Epithelial cell of prostate (primary cell): ENCODE measurements at regions not wholly inside any gene's neighbourhood (a gene's known extent, or its start where the extent isn't known, plus 50 kb on each side); places are given as distances from the start of the nearest gene placed in this dataset.
"Not testable (repeated sequence)": the region's sequence is repeated elsewhere in the genome, so short reads cannot be mapped to it uniquely, and the experiment has no call there.

ENCODE experiments used
- DNase-seq: peaks from one replicate; pipeline ENCODE4 v3.0.0-alpha.2; 2011; ENCODE audit warnings: low read depth, low spot score
- H3K27ac ChIP-seq: fragments of 450-650 bp; 2 replicates; pipeline ENCODE4 v1.5.1; 2017; ENCODE audit warnings: mild to moderate bottlenecking

GRCh38 chr5:110268985-110269384 lies 457.5 kb downstream of the TMEM232 start:
- DNase-seq: no peak
- no peak overlapping the region for H3K27ac ChIP-seq

- DNase-seq: no peak
- no peak overlapping the region for H3K27ac ChIP-seq
Measured at GRCh38 chr5:110269478-110270142, 456.9 kb downstream of the TMEM232 start.

GRCh38 chr5:110275878-110276277 lies 450.6 kb downstream of the TMEM232 start:
- no peak overlapping the region for H3K27ac ChIP-seq
- DNase-seq: no peak

- not testable (repeated sequence) for DNase-seq, H3K27ac ChIP-seq
Measured at GRCh38 chr5:110278449-110278848, 448.0 kb downstream of the TMEM232 start.

- not testable (repeated sequence) for DNase-seq, H3K27ac ChIP-seq
Measured at GRCh38 chr5:110284121-110284520, 442.4 kb downstream of the TMEM232 start.

GRCh38 chr5:110288766-110289511 lies 437.5 kb downstream of the TMEM232 start:
- DNase-seq: no peak
- H3K27ac ChIP-seq: no peak overlapping the region

- H3K27ac ChIP-seq: no peak overlapping the region
- DNase-seq: no peak
Measured at GRCh38 chr5:110289512-110289810, 437.0 kb downstream of the TMEM232 start.

- no peak overlapping the region for H3K27ac ChIP-seq
- no peak for DNase-seq
Measured at GRCh38 chr5:110290542-110290941, 435.9 kb downstream of the TMEM232 start.

- DNase-seq: no peak
- no peak overlapping the region for H3K27ac ChIP-seq
Measured at GRCh38 chr5:110294281-110294680, 432.2 kb downstream of the TMEM232 start.

GRCh38 chr5:110297152-110297670 lies 429.3 kb downstream of the TMEM232 start:
- H3K27ac ChIP-seq: no peak overlapping the region
- no peak for DNase-seq

GRCh38 chr5:110304176-110304575 lies 422.3 kb downstream of the TMEM232 start:
- no peak for DNase-seq
- H3K27ac ChIP-seq: no peak overlapping the region

GRCh38 chr5:110306650-110307049 lies 419.8 kb downstream of the TMEM232 start:
- no peak for DNase-seq
- no peak overlapping the region for H3K27ac ChIP-seq

GRCh38 chr5:110309222-110309621 lies 417.2 kb downstream of the TMEM232 start:
- H3K27ac ChIP-seq: no peak overlapping the region
- DNase-seq: no peak

GRCh38 chr5:110316566-110316965 lies 409.9 kb downstream of the TMEM232 start:
- H3K27ac ChIP-seq, DNase-seq: not testable (repeated sequence)

- no peak overlapping the region for H3K27ac ChIP-seq
- no peak for DNase-seq
Measured at GRCh38 chr5:110321117-110321516, 405.4 kb downstream of the TMEM232 start.

- no peak for DNase-seq
- H3K27ac ChIP-seq: no peak overlapping the region
Measured at GRCh38 chr5:110323357-110323756, 403.1 kb downstream of the TMEM232 start.

- DNase-seq: no peak
- H3K27ac ChIP-seq: no peak overlapping the region
Measured at GRCh38 chr5:110323832-110324231, 402.6 kb downstream of the TMEM232 start.

- DNase-seq: no peak
- no peak overlapping the region for H3K27ac ChIP-seq
Measured at GRCh38 chr5:110324876-110325275, 401.6 kb downstream of the TMEM232 start.

- DNase-seq: no peak
- H3K27ac ChIP-seq: no peak overlapping the region
Measured at GRCh38 chr5:110329955-110330525, 396.4 kb downstream of the TMEM232 start.

GRCh38 chr5:110333384-110333783 lies 393.1 kb downstream of the TMEM232 start:
- DNase-seq: no peak
- no peak overlapping the region for H3K27ac ChIP-seq

GRCh38 chr5:110335361-110336066 lies 391.0 kb downstream of the TMEM232 start:
- H3K27ac ChIP-seq: no peak overlapping the region
- DNase-seq: no peak
